GM12878 (cell line): ENCODE measurements at regions not wholly inside any gene's neighbourhood (a gene's known extent, or its start where the extent isn't known, plus 50 kb on each side); places are given as distances from the start of the nearest gene placed in this dataset.

Experiments used
- CHD4 ChIP-seq: fragments of 200-600 bp; sonication (generic); IDR thresholded peaks from 2 replicates; pipeline ENCODE4 v1.6.1; 2016; ENCODE audit warnings: mild to moderate bottlenecking
- FOXM1 ChIP-seq: IDR thresholded peaks from 2 replicates; pipeline ENCODE4 v1.6.1; 2012; ENCODE audit warnings: low read depth, mild to moderate bottlenecking, inconsistent platforms, low read length, moderate library complexity
- RBBP5 ChIP-seq: fragments of 200-600 bp; sonication (generic); conservative IDR thresholded peaks from 2 replicates; pipeline ENCODE4 v1.6.1; 2016
- TCF3 ChIP-seq: IDR thresholded peaks from 2 replicates; pipeline ENCODE4 v1.6.1; 2012; ENCODE audit warnings: low read depth, mild to moderate bottlenecking, low read length, borderline replicate concordance; ENCODE audit not compliant: insufficient read depth
- YY1 ChIP-seq: IDR thresholded peaks from 2 replicates; pipeline ENCODE4 v1.6.1; 2011; ENCODE audit warnings: low read depth, mild to moderate bottlenecking, low read length
- TF ChIP-seq, protein P1 (sequence below): IDR thresholded peaks from 2 replicates; pipeline ENCODE4 v1.6.1; 2012; ENCODE audit warnings: low read depth, low read length, improper control_type of control experiment
- TF ChIP-seq, protein P2 (sequence below): fragments of 450-650 bp; IDR thresholded peaks from 2 replicates; pipeline ENCODE4 v1.6.1; 2017; ENCODE audit warnings: mild to moderate bottlenecking, moderate library complexity
- TF ChIP-seq, protein P3 (sequence below): fragments of 150-350 bp; IDR thresholded peaks from 2 replicates; pipeline ENCODE4 v1.6.1; 2014; ENCODE audit warnings: mild to moderate bottlenecking, low read depth, low read length
- TF ChIP-seq, protein P4 (sequence below): fragments of 450-650 bp; IDR thresholded peaks from 2 replicates; pipeline ENCODE4 v1.6.1; 2017; ENCODE audit warnings: mild to moderate bottlenecking, low read depth, inconsistent platforms; ENCODE audit not compliant: poor library complexity, severe bottlenecking

DNA sequence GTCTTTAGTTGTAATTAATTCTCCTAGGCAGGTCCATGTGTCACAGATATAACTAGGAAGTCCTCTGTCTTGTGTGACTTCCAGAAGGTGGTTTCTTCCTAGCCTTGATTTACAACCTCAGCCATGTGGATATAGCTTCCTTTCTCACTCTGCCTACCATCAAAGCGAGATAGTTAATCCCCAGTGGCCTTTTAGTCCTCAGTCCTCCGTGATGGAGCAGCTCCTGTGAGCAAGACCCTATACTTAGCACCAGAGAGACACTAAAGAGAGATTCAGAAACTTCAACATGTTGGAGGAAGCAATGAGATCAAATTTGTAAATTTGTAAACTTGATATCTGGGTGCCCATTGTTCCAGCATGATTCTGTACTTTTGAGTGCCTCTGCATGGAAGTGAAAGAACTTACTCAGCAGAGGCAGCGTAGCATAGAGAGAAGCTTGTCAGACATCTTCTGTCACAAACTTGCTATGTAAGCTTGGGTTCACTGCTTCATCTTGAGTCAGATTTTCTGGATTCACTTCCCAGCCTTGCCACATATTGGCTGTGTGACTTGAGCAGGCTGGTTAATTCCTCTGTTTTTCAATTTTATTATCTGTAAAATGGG lies 170.2 kb upstream of the NR3C1 start (continued):
- TF ChIP-seq, protein P1, sequence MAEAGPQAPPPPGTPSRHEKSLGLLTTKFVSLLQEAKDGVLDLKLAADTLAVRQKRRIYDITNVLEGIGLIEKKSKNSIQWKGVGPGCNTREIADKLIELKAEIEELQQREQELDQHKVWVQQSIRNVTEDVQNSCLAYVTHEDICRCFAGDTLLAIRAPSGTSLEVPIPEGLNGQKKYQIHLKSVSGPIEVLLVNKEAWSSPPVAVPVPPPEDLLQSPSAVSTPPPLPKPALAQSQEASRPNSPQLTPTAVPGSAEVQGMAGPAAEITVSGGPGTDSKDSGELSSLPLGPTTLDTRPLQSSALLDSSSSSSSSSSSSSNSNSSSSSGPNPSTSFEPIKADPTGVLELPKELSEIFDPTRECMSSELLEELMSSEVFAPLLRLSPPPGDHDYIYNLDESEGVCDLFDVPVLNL = no peak
- TF ChIP-seq RBBP5 (no peak), CHD4 (no peak), FOXM1 (no peak), TCF3 (no peak), YY1 (peak; percentile 57; the same call in 1 of the 2 replicates)
- TF ChIP-seq, protein P2, sequence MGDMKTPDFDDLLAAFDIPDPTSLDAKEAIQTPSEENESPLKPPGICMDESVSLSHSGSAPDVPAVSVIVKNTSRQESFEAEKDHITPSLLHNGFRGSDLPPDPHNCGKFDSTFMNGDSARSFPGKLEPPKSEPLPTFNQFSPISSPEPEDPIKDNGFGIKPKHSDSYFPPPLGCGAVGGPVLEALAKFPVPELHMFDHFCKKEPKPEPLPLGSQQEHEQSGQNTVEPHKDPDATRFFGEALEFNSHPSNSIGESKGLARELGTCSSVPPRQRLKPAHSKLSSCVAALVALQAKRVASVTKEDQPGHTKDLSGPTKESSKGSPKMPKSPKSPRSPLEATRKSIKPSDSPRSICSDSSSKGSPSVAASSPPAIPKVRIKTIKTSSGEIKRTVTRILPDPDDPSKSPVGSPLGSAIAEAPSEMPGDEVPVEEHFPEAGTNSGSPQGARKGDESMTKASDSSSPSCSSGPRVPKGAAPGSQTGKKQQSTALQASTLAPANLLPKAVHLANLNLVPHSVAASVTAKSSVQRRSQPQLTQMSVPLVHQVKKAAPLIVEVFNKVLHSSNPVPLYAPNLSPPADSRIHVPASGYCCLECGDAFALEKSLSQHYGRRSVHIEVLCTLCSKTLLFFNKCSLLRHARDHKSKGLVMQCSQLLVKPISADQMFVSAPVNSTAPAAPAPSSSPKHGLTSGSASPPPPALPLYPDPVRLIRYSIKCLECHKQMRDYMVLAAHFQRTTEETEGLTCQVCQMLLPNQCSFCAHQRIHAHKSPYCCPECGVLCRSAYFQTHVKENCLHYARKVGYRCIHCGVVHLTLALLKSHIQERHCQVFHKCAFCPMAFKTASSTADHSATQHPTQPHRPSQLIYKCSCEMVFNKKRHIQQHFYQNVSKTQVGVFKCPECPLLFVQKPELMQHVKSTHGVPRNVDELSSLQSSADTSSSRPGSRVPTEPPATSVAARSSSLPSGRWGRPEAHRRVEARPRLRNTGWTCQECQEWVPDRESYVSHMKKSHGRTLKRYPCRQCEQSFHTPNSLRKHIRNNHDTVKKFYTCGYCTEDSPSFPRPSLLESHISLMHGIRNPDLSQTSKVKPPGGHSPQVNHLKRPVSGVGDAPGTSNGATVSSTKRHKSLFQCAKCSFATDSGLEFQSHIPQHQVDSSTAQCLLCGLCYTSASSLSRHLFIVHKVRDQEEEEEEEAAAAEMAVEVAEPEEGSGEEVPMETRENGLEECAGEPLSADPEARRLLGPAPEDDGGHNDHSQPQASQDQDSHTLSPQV = no peak
- TF ChIP-seq, protein P3, sequence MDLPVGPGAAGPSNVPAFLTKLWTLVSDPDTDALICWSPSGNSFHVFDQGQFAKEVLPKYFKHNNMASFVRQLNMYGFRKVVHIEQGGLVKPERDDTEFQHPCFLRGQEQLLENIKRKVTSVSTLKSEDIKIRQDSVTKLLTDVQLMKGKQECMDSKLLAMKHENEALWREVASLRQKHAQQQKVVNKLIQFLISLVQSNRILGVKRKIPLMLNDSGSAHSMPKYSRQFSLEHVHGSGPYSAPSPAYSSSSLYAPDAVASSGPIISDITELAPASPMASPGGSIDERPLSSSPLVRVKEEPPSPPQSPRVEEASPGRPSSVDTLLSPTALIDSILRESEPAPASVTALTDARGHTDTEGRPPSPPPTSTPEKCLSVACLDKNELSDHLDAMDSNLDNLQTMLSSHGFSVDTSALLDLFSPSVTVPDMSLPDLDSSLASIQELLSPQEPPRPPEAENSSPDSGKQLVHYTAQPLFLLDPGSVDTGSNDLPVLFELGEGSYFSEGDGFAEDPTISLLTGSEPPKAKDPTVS = no peak
- TF ChIP-seq, protein P4, sequence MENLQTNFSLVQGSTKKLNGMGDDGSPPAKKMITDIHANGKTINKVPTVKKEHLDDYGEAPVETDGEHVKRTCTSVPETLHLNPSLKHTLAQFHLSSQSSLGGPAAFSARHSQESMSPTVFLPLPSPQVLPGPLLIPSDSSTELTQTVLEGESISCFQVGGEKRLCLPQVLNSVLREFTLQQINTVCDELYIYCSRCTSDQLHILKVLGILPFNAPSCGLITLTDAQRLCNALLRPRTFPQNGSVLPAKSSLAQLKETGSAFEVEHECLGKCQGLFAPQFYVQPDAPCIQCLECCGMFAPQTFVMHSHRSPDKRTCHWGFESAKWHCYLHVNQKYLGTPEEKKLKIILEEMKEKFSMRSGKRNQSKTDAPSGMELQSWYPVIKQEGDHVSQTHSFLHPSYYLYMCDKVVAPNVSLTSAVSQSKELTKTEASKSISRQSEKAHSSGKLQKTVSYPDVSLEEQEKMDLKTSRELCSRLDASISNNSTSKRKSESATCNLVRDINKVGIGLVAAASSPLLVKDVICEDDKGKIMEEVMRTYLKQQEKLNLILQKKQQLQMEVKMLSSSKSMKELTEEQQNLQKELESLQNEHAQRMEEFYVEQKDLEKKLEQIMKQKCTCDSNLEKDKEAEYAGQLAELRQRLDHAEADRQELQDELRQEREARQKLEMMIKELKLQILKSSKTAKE = no peak
